ENCODE measurements at regions not wholly inside any gene's neighbourhood (a gene's known extent, or its start where the extent isn't known, plus 50 kb on each side); places are given as distances from the start of the nearest gene placed in this dataset.

DNA sequence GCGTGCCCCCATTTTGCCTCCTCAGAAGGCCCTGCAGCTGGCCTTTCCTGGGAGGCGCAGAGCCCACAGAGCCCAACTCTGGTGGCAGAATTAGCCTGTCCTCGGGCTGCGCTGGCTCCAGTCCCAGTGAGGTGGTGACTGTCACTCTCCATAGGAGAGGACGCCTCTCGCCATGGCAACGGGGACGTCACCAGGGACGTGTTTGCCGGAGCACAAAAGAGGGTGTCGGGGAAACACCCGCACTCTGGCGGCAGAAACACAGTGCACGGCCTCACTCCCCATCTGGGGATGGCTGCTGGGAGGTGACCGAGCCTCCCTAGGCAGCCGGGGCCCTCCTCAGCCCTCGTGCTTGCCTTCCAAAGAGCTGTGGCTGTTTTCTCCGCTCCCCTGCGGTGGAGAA is 50.2 kb upstream of the NCOR2 start:
- Histone ChIP-seq H2AFZ (replicated peaks; ENCODE audit: low read length, poor library complexity) (no peak overlapping the region), H3K23ac (ENCODE audit: low read depth, low read length) (no peak overlapping the region), H3K27ac (ENCODE audit: insufficient read depth, low read length) (no peak overlapping the region), H3K79me1 (ENCODE audit: low read depth in 1 of 2, low read length in 2 of 2) (no peaks in the 10 kb centered on the region), H3K4ac (ENCODE audit: low read depth, low read length) (no peak overlapping the region), H3K36me3 (ENCODE audit: control insufficient read depth, insufficient read depth, low read length) (no peaks in the 10 kb centered on the region), H3K9me1 (ENCODE audit: insufficient read depth, low read length) (0 out of 2 replicates have a peak, but pooled peaks cover 3% of the 10 kb centered on the region), H4K8ac (ENCODE audit: low read depth in 2 of 2, low read length in 2 of 2) (no peak overlapping the region), H3K4me3 (ENCODE audit: insufficient read depth, low read depth, low read length) (no peak overlapping the region), H2BK20ac (ENCODE audit: low read depth, low read length) (no peak overlapping the region), H3K4me1 (ENCODE audit: control insufficient read depth, insufficient read depth, low read length) (peaks cover 7% of the 10 kb centered on the region; the same call in 1 of the 2 replicates), H3K9me3 (ENCODE audit: control insufficient read depth, insufficient read depth, low read length) (peaks cover 9% of the 10 kb centered on the region), H4K20me1 (ENCODE audit: insufficient read depth, low read length) (no peaks in the 10 kb centered on the region), H2BK5ac (ENCODE audit: low read depth, low read length, poor library complexity, severe bottlenecking) (no peak overlapping the region), H2BK15ac (ENCODE audit: low read depth, low read length) (no peak overlapping the region), H2AK5ac (ENCODE audit: low read depth, low read length) (no peak overlapping the region), H3K14ac (replicated peaks; ENCODE audit: low read depth, low read length) (no peak overlapping the region), H2BK120ac (ENCODE audit: low read depth, low read length) (no peak overlapping the region), H3K9ac (ENCODE audit: low read depth, low read length) (no peak overlapping the region), H2AK9ac (replicated peaks; ENCODE audit: low read depth, low read length, poor library complexity) (no peak overlapping the region), H3K18ac (ENCODE audit: low read depth, low read length) (no peak overlapping the region), H3K27me3 (ENCODE audit: control insufficient read depth, insufficient read depth, low read length) (peaks cover 19% of the 10 kb centered on the region), H3K4me2 (ENCODE audit: low read depth, low read length) (no peak overlapping the region), H3K56ac (ENCODE audit: extremely low read depth, insufficient read depth, low read length) (no peak overlapping the region), H4K5ac (ENCODE audit: low read depth, low read length) (no peak overlapping the region), H4K91ac (ENCODE audit: insufficient read depth, low read depth, low read length) (no peak overlapping the region)
- in situ Hi-C loops (cut with MboI; ENCODE audit: low sequenced_read_pairs) (no loop called here), intact Hi-C loops (cut with micrococcal nuclease) (no loop called here), dilution Hi-C loops (cut with HindIII; ENCODE audit: low sequenced_read_pairs, unreplicated experiment) (no loop called here)
- TF ChIP-seq NFE2L2 (IDR thresholded peaks at IDR 0.05; ENCODE audit: low read depth, low read length) = no peak
- TF ChIP-seq RCOR1 (IDR thresholded peaks at IDR 0.05; ENCODE audit: insufficient replicate concordance, low read length) = no peak
- TF ChIP-seq FOS (IDR thresholded peaks at IDR 0.05; ENCODE audit: low read depth, low read length) = no peak
- no peak for TF ChIP-seq BHLHE40 (IDR thresholded peaks at IDR 0.05; ENCODE audit: low read depth, low read length)
- no peak for TF ChIP-seq USF2 (IDR thresholded peaks at IDR 0.05; ENCODE audit: low read depth, low read length)
- no peak for TF ChIP-seq POLR2A (IDR thresholded peaks at IDR 0.05; ENCODE audit: low read depth, low read length)
- no peak for TF ChIP-seq SMC3 (IDR thresholded peaks at IDR 0.05; ENCODE audit: low read depth, low read length)
- TF ChIP-seq MXI1 (IDR thresholded peaks at IDR 0.05; ENCODE audit: borderline replicate concordance, low read depth, low read length) = no peak
- TF ChIP-seq, protein P1, sequence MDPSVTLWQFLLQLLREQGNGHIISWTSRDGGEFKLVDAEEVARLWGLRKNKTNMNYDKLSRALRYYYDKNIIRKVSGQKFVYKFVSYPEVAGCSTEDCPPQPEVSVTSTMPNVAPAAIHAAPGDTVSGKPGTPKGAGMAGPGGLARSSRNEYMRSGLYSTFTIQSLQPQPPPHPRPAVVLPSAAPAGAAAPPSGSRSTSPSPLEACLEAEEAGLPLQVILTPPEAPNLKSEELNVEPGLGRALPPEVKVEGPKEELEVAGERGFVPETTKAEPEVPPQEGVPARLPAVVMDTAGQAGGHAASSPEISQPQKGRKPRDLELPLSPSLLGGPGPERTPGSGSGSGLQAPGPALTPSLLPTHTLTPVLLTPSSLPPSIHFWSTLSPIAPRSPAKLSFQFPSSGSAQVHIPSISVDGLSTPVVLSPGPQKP (IDR thresholded peaks at IDR 0.05; ENCODE audit: borderline replicate concordance, low read depth, low read length) = no peak
- no peak for TF ChIP-seq RFX5 (IDR thresholded peaks at IDR 0.05; ENCODE audit: low read depth, low read length)
- no peak for TF ChIP-seq MAZ (IDR thresholded peaks at IDR 0.05; ENCODE audit: borderline replicate concordance, low read depth, low read length)
- no peak for TF ChIP-seq RAD21 (IDR thresholded peaks at IDR 0.05; ENCODE audit: low read length)
- no peak for TF ChIP-seq CHD1 (IDR thresholded peaks at IDR 0.05; ENCODE audit: low read depth, low read length)
- TF ChIP-seq CEBPB (IDR thresholded peaks at IDR 0.05; ENCODE audit: low read depth, low read length) = no peak
- no peak for TF ChIP-seq MAFK (IDR thresholded peaks at IDR 0.05; ENCODE audit: low read depth, low read length)
- TF ChIP-seq, protein P2, sequence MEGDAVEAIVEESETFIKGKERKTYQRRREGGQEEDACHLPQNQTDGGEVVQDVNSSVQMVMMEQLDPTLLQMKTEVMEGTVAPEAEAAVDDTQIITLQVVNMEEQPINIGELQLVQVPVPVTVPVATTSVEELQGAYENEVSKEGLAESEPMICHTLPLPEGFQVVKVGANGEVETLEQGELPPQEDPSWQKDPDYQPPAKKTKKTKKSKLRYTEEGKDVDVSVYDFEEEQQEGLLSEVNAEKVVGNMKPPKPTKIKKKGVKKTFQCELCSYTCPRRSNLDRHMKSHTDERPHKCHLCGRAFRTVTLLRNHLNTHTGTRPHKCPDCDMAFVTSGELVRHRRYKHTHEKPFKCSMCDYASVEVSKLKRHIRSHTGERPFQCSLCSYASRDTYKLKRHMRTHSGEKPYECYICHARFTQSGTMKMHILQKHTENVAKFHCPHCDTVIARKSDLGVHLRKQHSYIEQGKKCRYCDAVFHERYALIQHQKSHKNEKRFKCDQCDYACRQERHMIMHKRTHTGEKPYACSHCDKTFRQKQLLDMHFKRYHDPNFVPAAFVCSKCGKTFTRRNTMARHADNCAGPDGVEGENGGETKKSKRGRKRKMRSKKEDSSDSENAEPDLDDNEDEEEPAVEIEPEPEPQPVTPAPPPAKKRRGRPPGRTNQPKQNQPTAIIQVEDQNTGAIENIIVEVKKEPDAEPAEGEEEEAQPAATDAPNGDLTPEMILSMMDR (conservative IDR thresholded peaks at IDR 0.05; ENCODE audit: low read depth, low read length) = no peak
- POLR2A ChIA-PET (ENCODE audit: unreplicated experiment) = no interaction called here
- DNase-seq (no peak), ATAC-seq (ENCODE audit: low read depth) (no peak)
- no TSS peak for BruUV-seq (replicated peaks)
- CTCF ChIA-PET = no interaction called here
- 54% methylated on average over 13 of the region's 19 CpGs; no CpG with 5 or more reads in 1 of the 2 experiments for WGBS, 2 experiments (ENCODE audit: extremely low coverage in 2 of 2, insufficient read length in 1 of 2)

Measured in IMR-90 (cell line).